Endothelial cell of umbilical vein (primary cell): ENCODE measurements at regions not wholly inside any gene's neighbourhood (a gene's known extent, or its start where the extent isn't known, plus 50 kb on each side); places are given as distances from the start of the nearest gene placed in this dataset.

Experiments used
- CTCF ChIP-seq, 2 donors: IDR thresholded peaks; 1 replicate in 1 of 2; 2 replicates in 1 of 2; pipeline ENCODE4 v1.5.1; 2011; ENCODE audit warnings: low read length in 2 of 2, mild to moderate bottlenecking in 2 of 2, moderate library complexity in 2 of 2, control low read depth in 1 of 2, inconsistent platforms in 1 of 2, low read depth in 1 of 2; ENCODE audit not compliant: insufficient read depth in 1 of 2; ENCODE audit errors: extremely low read depth in 1 of 2
- EZH2 ChIP-seq: IDR thresholded peaks from 2 replicates; pipeline ENCODE4 v1.6.1; 2012; ENCODE audit warnings: borderline replicate concordance, low read depth, mild to moderate bottlenecking, moderate library complexity, low read length, inconsistent platforms; ENCODE audit not compliant: severe bottlenecking
- FOS ChIP-seq: IDR thresholded peaks from 2 replicates; pipeline ENCODE4 v1.6.1; 2011; ENCODE audit warnings: mild to moderate bottlenecking, low read length, moderate library complexity, borderline replicate concordance; ENCODE audit not compliant: insufficient read depth
- MAX ChIP-seq: IDR thresholded peaks from 2 replicates; pipeline ENCODE4 v1.6.1; 2011; ENCODE audit not compliant: insufficient read depth, insufficient read length
- POLR2A ChIP-seq: IDR thresholded peaks from 2 replicates; pipeline ENCODE4 v1.6.1; 2012; ENCODE audit warnings: low read depth, mild to moderate bottlenecking, control low read depth, low read length
- POLR2AphosphoS5 ChIP-seq: IDR thresholded peaks from 2 replicates; pipeline ENCODE4 v1.6.1; 2012; ENCODE audit warnings: low read depth, mild to moderate bottlenecking, control low read depth, low read length, moderate library complexity; ENCODE audit not compliant: insufficient read depth

GRCh38 chr11:109237636-109238035 is 184.4 kb upstream of the C11orf87 start:
- TF ChIP-seq EZH2 (no peak), CTCF (IDR thresholded peaks at IDR 0.05; ENCODE audit: extremely low read depth in 1 of 2, insufficient read depth in 1 of 2, low read depth in 1 of 2, low read length in 2 of 2) (no peak), POLR2A (no peak), POLR2AphosphoS5 (no peak), FOS (no peak), MAX (no peak)
